IPS-NIHi11 (cell line): ENCODE measurements at regions not wholly inside any gene's neighbourhood (a gene's known extent, or its start where the extent isn't known, plus 50 kb on each side); places are given as distances from the start of the nearest gene placed in this dataset.
"Not testable (repeated sequence)": the region's sequence is repeated elsewhere in the genome, so short reads cannot be mapped to it uniquely, and the experiment has no call there.

Experiments
- DNase-seq: peaks from one replicate; pipeline ENCODE4 v3.0.0; 2012; ENCODE audit warnings: mixed read lengths, low spot score

- DNase-seq, result no peak
Measured at GRCh38 chr3:189375532-189375931, 203.8 kb downstream of the TPRG1 start.

GRCh38 chr3:189383630-189384029 is 211.9 kb downstream of the TPRG1 start:
- no peak for DNase-seq

- not testable (repeated sequence) for DNase-seq
Measured at GRCh38 chr3:189385880-189386279, 214.1 kb downstream of the TPRG1 start.

- no peak for DNase-seq
Measured at GRCh38 chr3:189386739-189387138, 215.0 kb downstream of the TPRG1 start.

- no peak for DNase-seq
Measured at GRCh38 chr3:189389346-189389745, 217.6 kb downstream of the TPRG1 start.

GRCh38 chr3:189393598-189393997 is 221.8 kb downstream of the TPRG1 start:
- no peak for DNase-seq

GRCh38 chr3:189394599-189395121 is 222.9 kb downstream of the TPRG1 start:
- DNase-seq, result no peak

- DNase-seq, result no peak
Measured at GRCh38 chr3:189395825-189396224, 224.1 kb downstream of the TPRG1 start.

GRCh38 chr3:189398656-189399055 is 226.9 kb downstream of the TPRG1 start:
- DNase-seq, result no peak

- DNase-seq, result no peak
Measured at GRCh38 chr3:189401196-189401595, 229.4 kb downstream of the TPRG1 start.

- no peak for DNase-seq
Measured at GRCh38 chr3:189403194-189403593, 228.0 kb upstream of the TP63 start.

- DNase-seq, result no peak
Measured at GRCh38 chr3:189404024-189404423, 227.2 kb upstream of the TP63 start.

GRCh38 chr3:189404797-189405484 is 226.2 kb upstream of the TP63 start:
- DNase-seq, result no peak

- no peak for DNase-seq
Measured at GRCh38 chr3:189406148-189406547, 225.0 kb upstream of the TP63 start.

- no peak for DNase-seq
Measured at GRCh38 chr3:189410522-189410921, 220.7 kb upstream of the TP63 start.

- no peak for DNase-seq
Measured at GRCh38 chr3:189419038-189419437, 212.2 kb upstream of the TP63 start.

GRCh38 chr3:189419683-189420082 is 211.5 kb upstream of the TP63 start:
- no peak for DNase-seq

GRCh38 chr3:189424922-189425321 is 206.3 kb upstream of the TP63 start:
- no peak for DNase-seq

- DNase-seq, result no peak
Measured at GRCh38 chr3:189429019-189429418, 202.2 kb upstream of the TP63 start.

- DNase-seq, result no peak
Measured at GRCh38 chr3:189430166-189430565, 201.0 kb upstream of the TP63 start.

- not testable (repeated sequence) for DNase-seq
Measured at GRCh38 chr3:189442257-189442656, 188.9 kb upstream of the TP63 start.

- DNase-seq, result no peak
Measured at GRCh38 chr3:189446959-189447560, 184.1 kb upstream of the TP63 start.

- no peak for DNase-seq
Measured at GRCh38 chr3:189449084-189449483, 182.1 kb upstream of the TP63 start.

- DNase-seq, result no peak
Measured at GRCh38 chr3:189455009-189455408, 176.2 kb upstream of the TP63 start.
